Common myeloid progenitor, CD34-positive (primary cell): ENCODE measurements at regions not wholly inside any gene's neighbourhood (a gene's known extent, or its start where the extent isn't known, plus 50 kb on each side); places are given as distances from the start of the nearest gene placed in this dataset.

Source experiments
- CTCF ChIA-PET: fragments of 350-600 bp; sonication (Branson Sonifier 250); formaldehyde crosslinking; loops from one replicate; lab custom pipeline; 2021; ENCODE audit warnings: antibody characterized with exemption; lab: Charles Lee
- POLR2A ChIA-PET: fragments of 350-600 bp; sonication (Branson Sonifier 250); formaldehyde crosslinking; loops from one replicate; lab custom pipeline; 2021; ENCODE audit warnings: antibody characterized with exemption; lab: Charles Lee
- DNase-seq, 3 donors: peaks; one replicate each; pipeline versions ENCODE4 v3.0.0 to v3.0.0-alpha.2; 2013
- H3K27ac ChIP-seq, 2 experiments: 1 replicate in 1 of 2; 2 replicates in 1 of 2; pipeline ENCODE4 v1.7.0; 2013; ENCODE audit warnings: inconsistent platforms in 2 of 2, low read length in 2 of 2, mild to moderate bottlenecking in 2 of 2, low read depth in 1 of 2, moderate library complexity in 1 of 2; ENCODE audit not compliant: severe bottlenecking in 2 of 2, insufficient read depth in 1 of 2, poor library complexity in 1 of 2
- H3K27me3 ChIP-seq, 5 experiments: replicated peaks in 2 of 5; 1 replicate in 3 of 5; 2 replicates in 2 of 5; pipeline versions ENCODE4 v1.6.1 to v1.7.0; 2013; ENCODE audit warnings: low read length in 4 of 5, mild to moderate bottlenecking in 2 of 5, moderate library complexity in 2 of 5, inconsistent platforms in 1 of 5; ENCODE audit not compliant: insufficient read depth in 5 of 5, control insufficient read depth in 4 of 5
- H3K36me3 ChIP-seq, 4 experiments: 1 replicate in 2 of 4; 2 replicates in 2 of 4; pipeline versions ENCODE4 v1.6.1 to v1.7.0; 2013; ENCODE audit warnings: low read length in 3 of 4, control low read depth in 1 of 4, mild to moderate bottlenecking in 1 of 4; ENCODE audit not compliant: control insufficient read depth in 4 of 4, insufficient read depth in 4 of 4
- H3K4me1 ChIP-seq, 4 experiments: 1 replicate in 3 of 4; 2 replicates in 1 of 4; pipeline versions ENCODE4 v1.6.1 to v1.7.1; 2013; ENCODE audit warnings: low read length in 3 of 4, mild to moderate bottlenecking in 3 of 4, control low read depth in 1 of 4, inconsistent platforms in 1 of 4, moderate library complexity in 1 of 4; ENCODE audit not compliant: control insufficient read depth in 4 of 4, insufficient read depth in 4 of 4; ENCODE audit errors: control extremely low read depth in 1 of 4
- H3K4me3 ChIP-seq, 7 experiments: 1 replicate in 4 of 7; 2 replicates in 3 of 7; pipeline versions ENCODE4 v1.5.1 to v1.7.0; 2013; ENCODE audit warnings: mild to moderate bottlenecking in 7 of 7, low read length in 6 of 7, moderate library complexity in 6 of 7, inconsistent platforms in 2 of 7, low read depth in 2 of 7, control low read depth in 1 of 7; ENCODE audit not compliant: insufficient read depth in 4 of 7, control insufficient read depth in 1 of 7; ENCODE audit errors: extremely low read depth in 1 of 7
- H3K9me3 ChIP-seq, 5 experiments: 1 replicate in 4 of 5; 2 replicates in 1 of 5; pipeline versions ENCODE4 v1.6.1 to v1.7.1; 2013; ENCODE audit warnings: low read length in 4 of 5, mild to moderate bottlenecking in 2 of 5, inconsistent platforms in 1 of 5, low read depth in 1 of 5, moderate library complexity in 1 of 5; ENCODE audit not compliant: control insufficient read depth in 4 of 5, insufficient read depth in 2 of 5; ENCODE audit errors: control extremely low read depth in 1 of 5
- WGBS: methylation state at CpG from one replicate; pipeline ENCODE4 v1.1.5; 2013; ENCODE audit not compliant: insufficient coverage; 5-methylcytosine and 5-hydroxymethylcytosine counted together

DNA sequence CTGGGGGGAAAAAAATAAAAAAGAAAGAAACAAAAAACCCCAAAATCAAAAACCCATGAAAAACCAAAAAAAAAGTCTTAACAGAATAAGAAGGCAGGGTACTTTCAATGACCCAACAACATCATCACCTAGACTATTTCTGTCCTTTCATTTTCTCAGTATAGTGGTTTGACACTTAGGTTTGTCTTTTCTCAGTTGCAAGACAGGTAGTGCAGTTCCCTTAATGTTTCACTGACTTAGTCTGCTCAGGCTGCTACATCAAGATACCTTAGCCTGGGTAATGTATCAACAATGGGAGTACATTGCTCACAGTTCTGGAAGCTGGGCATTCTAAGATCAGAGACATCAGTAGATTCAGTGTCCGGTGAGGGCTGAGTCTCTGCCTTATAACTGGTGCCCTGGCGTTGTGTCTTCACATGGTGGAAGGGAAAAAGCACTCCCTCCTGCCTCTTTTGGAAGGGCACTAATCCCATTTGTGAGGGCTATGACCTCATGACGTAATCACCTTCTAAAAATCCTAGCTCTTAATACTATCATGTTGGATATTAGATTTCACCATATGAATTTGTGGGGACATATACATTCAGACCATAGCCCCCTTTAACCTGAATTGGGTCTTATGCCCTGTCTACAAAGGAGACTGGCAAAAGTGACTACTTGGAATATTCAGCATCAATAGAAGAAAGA lies 362.3 kb upstream of the RBFOX1 start:
- no peak for DNase-seq
- no peak overlapping the region for H3K4me3 ChIP-seq
- CTCF ChIA-PET = no interaction called here
- no peaks in the 10 kb centered on the region for H3K36me3 ChIP-seq
- no peak overlapping the region for H3K27ac ChIP-seq
- POLR2A ChIA-PET = no interaction called here
- no peaks in the 10 kb centered on the region for H3K9me3 ChIP-seq
- WGBS = 100% methylated on average over 2 of the region's 3 CpGs
- H3K4me1 ChIP-seq = peaks cover 0 to 2% (median 0%) of the 10 kb centered on the region in 4 experiments
- H3K27me3 ChIP-seq = peaks cover 0 to 4% (median 2%) of the 10 kb centered on the region in 5 experiments

DNA sequence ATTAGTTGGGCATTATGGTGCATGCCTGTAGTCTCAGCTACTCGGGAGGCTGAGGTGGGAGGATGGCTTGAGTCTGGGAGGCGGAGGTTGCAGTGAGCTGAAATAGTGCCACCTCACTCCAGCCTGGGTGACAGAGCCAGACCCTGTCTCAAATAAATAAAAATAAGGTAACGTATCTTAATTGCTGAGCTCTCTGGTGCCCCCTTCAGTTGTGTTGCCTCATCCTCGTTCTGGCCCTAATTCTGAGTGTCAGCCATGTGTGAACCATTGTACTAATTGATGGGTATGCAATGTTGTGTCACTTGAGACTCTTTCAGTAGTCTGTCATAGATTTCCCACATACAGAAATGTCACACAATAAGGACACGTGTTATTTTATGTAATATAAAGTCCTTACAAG lies 363.1 kb upstream of the RBFOX1 start:
- WGBS = 93% methylated on average over 3 of the region's 5 CpGs
- H3K4me3 ChIP-seq = no peak overlapping the region
- CTCF ChIA-PET = no interaction called here
- peak in 1 of 3 donors; percentile 2 for DNase-seq
- H3K4me1 ChIP-seq = peaks cover 0 to 2% (median 0%) of the 10 kb centered on the region in 4 experiments
- no peak overlapping the region for H3K27ac ChIP-seq
- no peaks in the 10 kb centered on the region for H3K36me3 ChIP-seq
- H3K9me3 ChIP-seq = no peaks in the 10 kb centered on the region
- POLR2A ChIA-PET = no interaction called here
- peaks cover 0 to 4% (median 2%) of the 10 kb centered on the region in 5 experiments for H3K27me3 ChIP-seq

DNA sequence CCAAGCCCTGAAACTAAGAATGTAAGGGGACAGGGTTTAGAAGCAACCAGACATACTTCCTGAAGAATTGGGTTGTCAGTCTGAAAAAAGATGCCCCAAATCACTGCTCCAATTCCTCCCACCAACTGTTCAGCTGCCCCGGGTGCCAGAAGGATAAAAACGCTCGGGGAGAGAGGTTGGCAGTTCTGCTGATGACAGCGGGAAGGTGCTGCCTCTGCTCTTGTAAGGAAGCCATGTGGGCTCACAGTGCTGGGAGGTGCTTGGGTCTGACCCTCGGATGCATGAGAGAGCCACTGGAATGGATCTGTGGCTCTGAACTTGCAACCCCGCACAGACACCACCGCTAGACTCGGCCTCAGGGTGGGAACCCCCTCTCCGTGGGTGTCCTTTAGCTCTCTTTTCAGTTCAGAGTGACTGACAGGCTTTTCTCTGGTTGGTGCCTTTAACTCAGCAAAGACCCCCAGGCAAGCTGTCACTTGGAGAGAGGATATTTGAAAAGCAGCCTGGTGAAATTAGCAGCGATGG lies 364.8 kb upstream of the RBFOX1 start:
- DNase-seq = no peak
- CTCF ChIA-PET = no interaction called here
- Histone ChIP-seq H3K4me1 (peaks cover 0 to 2% (median 0%) of the 10 kb centered on the region in 4 experiments), H3K27ac (no peak overlapping the region), H3K4me3 (no peak overlapping the region), H3K36me3 (no peaks in the 10 kb centered on the region), H3K27me3 (peaks cover 0 to 4% (median 2%) of the 10 kb centered on the region in 5 experiments), H3K9me3 (no peaks in the 10 kb centered on the region)
- POLR2A ChIA-PET = no interaction called here
- 56% methylated on average over 9 of the region's 10 CpGs for WGBS

GRCh38 chr16:6966925-6967324 lies 365.7 kb upstream of the RBFOX1 start:
- no peak overlapping the region for H3K4me3 ChIP-seq
- WGBS = 93% methylated on average over 1 of the region's 1 CpG
- no peak overlapping the region for H3K27ac ChIP-seq
- H3K27me3 ChIP-seq = peaks cover 0 to 4% (median 2%) of the 10 kb centered on the region in 5 experiments
- peaks cover 0 to 2% (median 0%) of the 10 kb centered on the region in 4 experiments for H3K4me1 ChIP-seq
- POLR2A ChIA-PET = no interaction called here
- no peak for DNase-seq
- CTCF ChIA-PET = no interaction called here
- H3K9me3 ChIP-seq = no peaks in the 10 kb centered on the region
- no peaks in the 10 kb centered on the region for H3K36me3 ChIP-seq

DNA sequence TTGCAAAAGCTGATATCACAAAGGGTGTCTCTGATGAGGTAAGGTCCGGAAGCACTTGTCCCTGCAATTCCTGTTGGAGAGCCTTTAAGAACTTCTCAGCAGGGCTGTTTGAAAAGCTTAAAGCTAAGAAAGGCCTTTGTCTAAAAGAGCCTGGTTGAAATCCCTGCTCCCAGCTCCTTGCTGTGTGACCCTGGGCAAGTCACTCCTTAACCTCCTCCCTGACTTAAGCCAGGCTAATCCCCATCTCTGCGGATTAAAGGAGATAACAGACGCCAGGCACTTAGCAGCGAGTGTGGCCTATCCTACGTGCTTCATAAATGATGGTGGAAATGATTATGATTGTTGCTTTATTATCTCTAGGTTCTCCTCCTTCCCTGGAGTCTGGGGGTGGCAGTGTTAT lies 368.0 kb upstream of the RBFOX1 start:
- Histone ChIP-seq H3K4me1 (peaks cover 0 to 2% (median 0%) of the 10 kb centered on the region in 4 experiments), H3K27ac (no peak overlapping the region), H3K27me3 (peaks cover 0 to 4% (median 0%) of the 10 kb centered on the region in 5 experiments), H3K36me3 (no peaks in the 10 kb centered on the region), H3K9me3 (no peaks in the 10 kb centered on the region), H3K4me3 (no peak overlapping the region)
- DNase-seq = no peak
- ChIA-PET CTCF (no interaction called here), POLR2A (no interaction called here)
- 98% methylated on average over 5 of the region's 5 CpGs for WGBS

DNA sequence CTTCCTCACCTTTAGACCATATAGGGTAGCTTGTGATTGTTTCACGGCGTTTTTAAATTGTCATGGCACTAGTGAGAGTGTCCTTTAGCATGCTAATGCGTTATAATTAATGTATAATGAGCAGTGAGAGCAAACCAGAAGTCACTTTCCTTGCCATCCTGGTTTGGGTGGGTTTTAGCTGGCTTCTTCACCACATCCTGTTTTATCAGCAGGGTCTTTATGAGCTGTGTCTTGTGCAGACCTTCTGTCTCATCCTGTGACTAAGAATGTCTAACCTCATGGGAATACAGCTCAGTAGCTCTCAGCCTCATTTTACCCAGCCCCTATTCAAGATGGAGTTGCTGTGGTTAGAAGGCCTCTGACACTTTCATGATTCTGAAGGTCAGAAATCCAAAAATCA lies 370.9 kb upstream of the RBFOX1 start:
- no CpG with 5 or more reads among the region's 3 CpGs for WGBS
- no peaks in the 10 kb centered on the region for H3K27me3 ChIP-seq
- ChIA-PET CTCF (no interaction called here), POLR2A (no interaction called here)
- no peaks in the 10 kb centered on the region for H3K9me3 ChIP-seq
- DNase-seq = no peak
- H3K4me1 ChIP-seq = no peaks in the 10 kb centered on the region
- H3K4me3 ChIP-seq = no peak overlapping the region
- no peak overlapping the region for H3K27ac ChIP-seq
- no peaks in the 10 kb centered on the region for H3K36me3 ChIP-seq

GRCh38 chr16:6958184-6958583 lies 374.5 kb upstream of the RBFOX1 start:
- no peaks in the 10 kb centered on the region for H3K4me1 ChIP-seq
- H3K4me3 ChIP-seq = no peak overlapping the region
- no peaks in the 10 kb centered on the region for H3K9me3 ChIP-seq
- 100% methylated on average over 1 of the region's 8 CpGs for WGBS
- ChIA-PET CTCF (no interaction called here), POLR2A (no interaction called here)
- H3K36me3 ChIP-seq = no peaks in the 10 kb centered on the region
- peaks cover 0 to 2% (median 0%) of the 10 kb centered on the region in 5 experiments for H3K27me3 ChIP-seq
- no peak for DNase-seq
- no peak overlapping the region for H3K27ac ChIP-seq
